Loucy (cell line): ENCODE measurements at regions not wholly inside any gene's neighbourhood (a gene's known extent, or its start where the extent isn't known, plus 50 kb on each side); places are given as distances from the start of the nearest gene placed in this dataset.

Experiments used
- EZH2phosphoT487 ChIP-seq: fragments of 200-600 bp; IDR thresholded peaks from 2 replicates; pipeline ENCODE4 v1.6.1; 2018; ENCODE audit warnings: antibody characterized with exemption, mild to moderate bottlenecking, moderate library complexity, borderline replicate concordance
- TF ChIP-seq, protein P1 (sequence below): fragments of 200-600 bp; sonication (generic); conservative IDR thresholded peaks from 2 replicates; pipeline ENCODE4 v1.5.1; 2014; ENCODE audit warnings: mild to moderate bottlenecking, antibody characterized with exemption, low read length

DNA sequence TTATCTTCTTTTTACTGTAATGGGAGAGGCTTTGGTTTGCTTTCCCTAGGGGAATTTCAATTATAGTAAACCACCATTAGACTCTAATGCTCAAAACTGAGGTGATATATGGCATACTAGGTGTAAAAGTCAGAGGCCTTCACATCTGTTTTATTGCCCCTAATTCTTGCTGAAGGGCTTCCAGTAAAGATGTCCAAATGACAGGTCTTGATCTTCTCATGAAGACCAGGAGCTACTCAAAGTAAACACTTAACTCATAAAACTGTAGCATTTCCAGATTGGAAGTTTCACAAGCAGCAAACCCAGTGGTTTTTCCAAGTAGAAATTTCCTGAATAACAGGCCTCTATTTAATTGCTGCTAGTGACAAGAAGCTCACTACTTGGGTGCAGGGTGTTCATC, 286.8 kb downstream of the RBM43 start:
- TF ChIP-seq, protein P1, sequence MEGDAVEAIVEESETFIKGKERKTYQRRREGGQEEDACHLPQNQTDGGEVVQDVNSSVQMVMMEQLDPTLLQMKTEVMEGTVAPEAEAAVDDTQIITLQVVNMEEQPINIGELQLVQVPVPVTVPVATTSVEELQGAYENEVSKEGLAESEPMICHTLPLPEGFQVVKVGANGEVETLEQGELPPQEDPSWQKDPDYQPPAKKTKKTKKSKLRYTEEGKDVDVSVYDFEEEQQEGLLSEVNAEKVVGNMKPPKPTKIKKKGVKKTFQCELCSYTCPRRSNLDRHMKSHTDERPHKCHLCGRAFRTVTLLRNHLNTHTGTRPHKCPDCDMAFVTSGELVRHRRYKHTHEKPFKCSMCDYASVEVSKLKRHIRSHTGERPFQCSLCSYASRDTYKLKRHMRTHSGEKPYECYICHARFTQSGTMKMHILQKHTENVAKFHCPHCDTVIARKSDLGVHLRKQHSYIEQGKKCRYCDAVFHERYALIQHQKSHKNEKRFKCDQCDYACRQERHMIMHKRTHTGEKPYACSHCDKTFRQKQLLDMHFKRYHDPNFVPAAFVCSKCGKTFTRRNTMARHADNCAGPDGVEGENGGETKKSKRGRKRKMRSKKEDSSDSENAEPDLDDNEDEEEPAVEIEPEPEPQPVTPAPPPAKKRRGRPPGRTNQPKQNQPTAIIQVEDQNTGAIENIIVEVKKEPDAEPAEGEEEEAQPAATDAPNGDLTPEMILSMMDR = no peak
- TF ChIP-seq EZH2phosphoT487 = no peak
